Sigmoid colon (tissue), 6 donors: ENCODE measurements at regions not wholly inside any gene's neighbourhood (a gene's known extent, or its start where the extent isn't known, plus 50 kb on each side); places are given as distances from the start of the nearest gene placed in this dataset.

Experiments used
- DNase-seq: peaks from one replicate; pipeline ENCODE4 v3.0.0-alpha.2; 2019
- H3K27ac ChIP-seq, 4 donors: fragments of 200-600 bp; sonication (generic); one replicate each; pipeline ENCODE4 v1.5.1; 2016 to 2019; ENCODE audit warnings: mild to moderate bottlenecking in 1 of 4
- H3K27me3 ChIP-seq, 3 donors: fragments of 200-600 bp; sonication (generic); one replicate each; pipeline ENCODE4 v1.5.1; 2019; ENCODE audit warnings: mild to moderate bottlenecking in 1 of 3
- H3K36me3 ChIP-seq, 4 donors: fragments of 200-600 bp; sonication (generic); one replicate each; pipeline ENCODE4 v1.5.1; 2016 to 2019
- H3K4me1 ChIP-seq, 4 donors: fragments of 200-600 bp; sonication (generic); one replicate each; pipeline ENCODE4 v1.5.1; 2017 to 2019
- H3K4me3 ChIP-seq, 4 donors: fragments of 200-600 bp; sonication (generic); one replicate each; pipeline ENCODE4 v1.5.1; 2017 to 2019; ENCODE audit warnings: mild to moderate bottlenecking in 2 of 4, moderate library complexity in 1 of 4
- H3K9me3 ChIP-seq, 4 donors: fragments of 200-600 bp in 3 of 4; sonication (generic) in 3 of 4; one replicate each; pipeline versions ENCODE4 v1.5.1 to v1.6.1; 2013 to 2019
- CTCF ChIP-seq, 4 experiments: fragments of 450-650 bp in 3 of 4; fragments of 200-600 bp in 1 of 4; IDR thresholded peaks; one replicate each; pipeline ENCODE4 v1.5.1; 2016 to 2019; ENCODE audit warnings: antibody characterized with exemption in 4 of 4, mild to moderate bottlenecking in 3 of 4, moderate library complexity in 2 of 4
- EP300 ChIP-seq, 4 donors: sonication (generic); formaldehyde crosslinking; IDR thresholded peaks; one replicate each; pipeline ENCODE4 v1.6.1; 2017; ENCODE audit warnings: antibody characterized with exemption in 4 of 4
- POLR2A ChIP-seq, 2 donors: fragments of 450-650 bp; IDR thresholded peaks; one replicate each; pipeline ENCODE4 v1.6.1; 2016; ENCODE audit warnings: antibody characterized with exemption in 2 of 2, mild to moderate bottlenecking in 2 of 2, moderate library complexity in 2 of 2
- POLR2AphosphoS5 ChIP-seq, 4 donors: sonication (generic); formaldehyde crosslinking; IDR thresholded peaks; one replicate each; pipeline ENCODE4 v1.6.1; 2017; ENCODE audit warnings: antibody characterized with exemption in 4 of 4
- WGBS, 2 donors: extraction: QIAGEN DNeasy Blood & Tissue Kit; methylation state at CpG; one replicate each; pipeline ENCODE4 v1.1.7; 2013; 5-methylcytosine and 5-hydroxymethylcytosine counted together
- intact Hi-C: fragments of 100-400 bp; cut with DNase I; formaldehyde crosslinking; loops from one replicate; pipeline ENCODE4 v1.15.1; 2023
- donor health status: healthy with polysubstance abuse.
- donor health status: healthy.

- DNase-seq = no peak
- H3K4me1 ChIP-seq = no peaks in the 10 kb centered on the region
- H3K27ac ChIP-seq = no peak overlapping the region
- 15 to 26% methylated on average over 6 of the region's 6 CpGs for WGBS, 2 donors
- no peak for TF ChIP-seq EP300 (IDR thresholded peaks at IDR 0.05)
- TF ChIP-seq POLR2AphosphoS5 (IDR thresholded peaks at IDR 0.05) = no peak
- peak in 3 of 4 experiments; percentile 15 to 46 (median 27) for TF ChIP-seq CTCF (IDR thresholded peaks at IDR 0.05)
- TF ChIP-seq POLR2A (IDR thresholded peaks at IDR 0.05) = no peak
- H3K4me3 ChIP-seq = no peak overlapping the region
- no peaks in the 10 kb centered on the region for H3K9me3 ChIP-seq
- H3K36me3 ChIP-seq = no peaks in the 10 kb centered on the region
- H3K27me3 ChIP-seq = no peaks in the 10 kb centered on the region
- intact Hi-C loops = loop anchor here (10.0 kb wide), 1 partner anchor 907 kb away; no protein-coding TSS in a partner anchor
These were observed 64.5 kb upstream of the RBFOX1 start for GRCh38 chr16:7268182-7268581.

GRCh38 chr16:7257016-7257415 is 75.6 kb upstream of the RBFOX1 start:
- intact Hi-C loops = no loop called here
- no peak overlapping the region for H3K27ac ChIP-seq
- TF ChIP-seq EP300 (IDR thresholded peaks at IDR 0.05) = no peak
- no peak for TF ChIP-seq POLR2AphosphoS5 (IDR thresholded peaks at IDR 0.05)
- no peak for TF ChIP-seq CTCF (IDR thresholded peaks at IDR 0.05)
- no peak for TF ChIP-seq POLR2A (IDR thresholded peaks at IDR 0.05)
- H3K27me3 ChIP-seq = no peaks in the 10 kb centered on the region
- H3K4me3 ChIP-seq = no peak overlapping the region
- no peak for DNase-seq
- 78 to 82% methylated on average over 11 of the region's 11 CpGs for WGBS, 2 donors
- H3K4me1 ChIP-seq = no peaks in the 10 kb centered on the region
- no peaks in the 10 kb centered on the region for H3K9me3 ChIP-seq
- no peaks in the 10 kb centered on the region for H3K36me3 ChIP-seq

GRCh38 chr16:7246578-7246977 is 86.1 kb upstream of the RBFOX1 start:
- WGBS, 2 donors = 38 to 50% methylated on average over 6 of the region's 6 CpGs
- Histone ChIP-seq H3K9me3 (no peaks in the 10 kb centered on the region), H3K4me3 (no peak overlapping the region), H3K27ac (no peak overlapping the region), H3K36me3 (no peaks in the 10 kb centered on the region), H3K4me1 (no peaks in the 10 kb centered on the region), H3K27me3 (no peaks in the 10 kb centered on the region)
- intact Hi-C loops = no loop called here
- TF ChIP-seq CTCF (IDR thresholded peaks at IDR 0.05) (no peak), POLR2A (IDR thresholded peaks at IDR 0.05) (no peak), EP300 (IDR thresholded peaks at IDR 0.05) (no peak), POLR2AphosphoS5 (IDR thresholded peaks at IDR 0.05) (no peak)
- DNase-seq = no peak

GRCh38 chr16:7239547-7239946 is 93.1 kb upstream of the RBFOX1 start:
- intact Hi-C loops = no loop called here
- H3K4me3 ChIP-seq = no peak overlapping the region
- TF ChIP-seq EP300 (IDR thresholded peaks at IDR 0.05) = no peak
- TF ChIP-seq POLR2AphosphoS5 (IDR thresholded peaks at IDR 0.05) = no peak
- TF ChIP-seq POLR2A (IDR thresholded peaks at IDR 0.05) = no peak
- no peak for TF ChIP-seq CTCF (IDR thresholded peaks at IDR 0.05)
- no peaks in the 10 kb centered on the region for H3K9me3 ChIP-seq
- WGBS, 2 donors = 75 to 79% methylated on average over 2 of the region's 2 CpGs
- no peak for DNase-seq
- H3K4me1 ChIP-seq = no peaks in the 10 kb centered on the region
- no peak overlapping the region for H3K27ac ChIP-seq
- H3K27me3 ChIP-seq = no peaks in the 10 kb centered on the region
- no peaks in the 10 kb centered on the region for H3K36me3 ChIP-seq

- no peaks in the 10 kb centered on the region for H3K36me3 ChIP-seq
- no peaks in the 10 kb centered on the region for H3K27me3 ChIP-seq
- TF ChIP-seq POLR2A (IDR thresholded peaks at IDR 0.05) (no peak), EP300 (IDR thresholded peaks at IDR 0.05) (no peak), CTCF (IDR thresholded peaks at IDR 0.05) (no peak)
- WGBS, 2 donors = 75 to 78% methylated on average over 6 of the region's 6 CpGs
- no peak overlapping the region for H3K4me3 ChIP-seq
- no peaks in the 10 kb centered on the region for H3K9me3 ChIP-seq
- intact Hi-C loops = no loop called here
- no peak overlapping the region for H3K27ac ChIP-seq
- no peak for DNase-seq
- H3K4me1 ChIP-seq = no peaks in the 10 kb centered on the region
These were observed 95.7 kb upstream of the RBFOX1 start for GRCh38 chr16:7236824-7237410.
